Liver (tissue), 7 donors: ENCODE measurements at regions not wholly inside any gene's neighbourhood (a gene's known extent, or its start where the extent isn't known, plus 50 kb on each side); places are given as distances from the start of the nearest gene placed in this dataset.
"Not testable (repeated sequence)": the region's sequence is repeated elsewhere in the genome, so short reads cannot be mapped to it uniquely, and the experiment has no call there.

Experiments used
- DNase-seq: peaks from one replicate; pipeline ENCODE4 v3.0.0-alpha.2; 2017; ENCODE audit warnings: low spot score
- H3K27ac ChIP-seq, 2 donors: one replicate each; pipeline ENCODE4 v1.7.0; 2013; ENCODE audit warnings: inconsistent platforms in 2 of 2, low read length in 2 of 2, control low read depth in 1 of 2, low read depth in 1 of 2, mild to moderate bottlenecking in 1 of 2
- H3K27me3 ChIP-seq, 4 donors: one replicate each; pipeline versions ENCODE4 v1.6.1 to v1.7.0; 2013; ENCODE audit warnings: low read length in 3 of 4, inconsistent platforms in 1 of 4, mild to moderate bottlenecking in 1 of 4, moderate library complexity in 1 of 4; ENCODE audit not compliant: control insufficient read depth in 4 of 4, insufficient read depth in 4 of 4
- H3K36me3 ChIP-seq, 4 donors: one replicate each; pipeline versions ENCODE4 v1.6.1 to v1.7.0; 2013; ENCODE audit warnings: low read length in 3 of 4, mild to moderate bottlenecking in 3 of 4, low read depth in 1 of 4, moderate library complexity in 1 of 4; ENCODE audit not compliant: control insufficient read depth in 4 of 4, insufficient read depth in 3 of 4
- H3K4me1 ChIP-seq, 4 donors: one replicate each; pipeline versions ENCODE4 v1.6.1 to v1.7.0; 2013; ENCODE audit warnings: low read length in 3 of 4, mild to moderate bottlenecking in 3 of 4, moderate library complexity in 1 of 4; ENCODE audit not compliant: control insufficient read depth in 4 of 4, insufficient read depth in 4 of 4
- H3K4me3 ChIP-seq, 3 donors: one replicate each; pipeline versions ENCODE4 v1.6.1 to v1.7.0; 2013; ENCODE audit warnings: low read length in 3 of 3, control low read depth in 1 of 3, low read depth in 1 of 3, mild to moderate bottlenecking in 1 of 3
- H3K9ac ChIP-seq, 2 donors: one replicate each; pipeline ENCODE4 v1.7.0; 2013; ENCODE audit warnings: low read length in 2 of 2, mild to moderate bottlenecking in 2 of 2, moderate library complexity in 2 of 2, control low read depth in 1 of 2, low read depth in 1 of 2
- H3K9me3 ChIP-seq, 4 donors: one replicate each; pipeline versions ENCODE4 v1.6.1 to v1.7.0; 2013; ENCODE audit warnings: low read length in 3 of 4; ENCODE audit not compliant: control insufficient read depth in 4 of 4
- ATF3 ChIP-seq: IDR thresholded peaks from 2 replicates; pipeline ENCODE4 v1.6.1; 2016; ENCODE audit warnings: antibody characterized with exemption
- FOXA1 ChIP-seq: IDR thresholded peaks from 2 replicates; pipeline ENCODE4 v1.6.1; 2016; ENCODE audit warnings: antibody characterized with exemption
- GABPA ChIP-seq, 2 donors: IDR thresholded peaks in 1 of 2; conservative IDR thresholded peaks in 1 of 2; 2 replicates each; pipeline ENCODE4 v1.6.1; 2016; ENCODE audit warnings: antibody characterized with exemption in 2 of 2, mild to moderate bottlenecking in 1 of 2, moderate library complexity in 1 of 2
- RAD21 ChIP-seq, 2 donors: IDR thresholded peaks; 2 replicates each; pipeline ENCODE4 v1.6.1; 2016; ENCODE audit warnings: antibody characterized with exemption in 2 of 2, mild to moderate bottlenecking in 2 of 2
- REST ChIP-seq: IDR thresholded peaks from 2 replicates; pipeline ENCODE4 v1.6.1; 2016; ENCODE audit warnings: antibody characterized with exemption, mild to moderate bottlenecking
- RXRA ChIP-seq, 2 donors: IDR thresholded peaks; 2 replicates each; pipeline ENCODE4 v1.6.1; 2017 to 2018; ENCODE audit warnings: antibody characterized with exemption in 2 of 2, mild to moderate bottlenecking in 1 of 2
- ZBTB33 ChIP-seq: IDR thresholded peaks from 2 replicates; pipeline ENCODE4 v1.6.1; 2016; ENCODE audit warnings: antibody characterized with exemption
- WGBS: extraction: QIAGEN DNeasy Blood & Tissue Kit; methylation state at CpG from one replicate; pipeline ENCODE4 v1.1.7; 2013; 5-methylcytosine and 5-hydroxymethylcytosine counted together
- donor health status: healthy.
- donor health status: healthy.
- donor health status: healthy.
- donor health status: healthy.

GRCh38 chr22:22822106-22822505, 65.5 kb upstream of the IGLL5 start (continued):
- TF ChIP-seq ZBTB33 (no peak), FOXA1 (no peak), RAD21 (IDR thresholded peaks at IDR 0.05) (no peak)

- H3K9me3 ChIP-seq, H3K4me3 ChIP-seq, H3K36me3 ChIP-seq, DNase-seq, H3K4me1 ChIP-seq, H3K27me3 ChIP-seq, H3K27ac ChIP-seq, H3K9ac ChIP-seq: not testable (repeated sequence)
- 79% methylated on average over 5 of the region's 5 CpGs for WGBS
Measured at GRCh38 chr22:22822553-22822952, 65.1 kb upstream of the IGLL5 start.

- Histone ChIP-seq H3K27me3 (no peaks in the 10 kb centered on the region), H3K36me3 (no peaks in the 10 kb centered on the region), H3K27ac (no peak overlapping the region), H3K9ac (no peak overlapping the region), H3K4me1 (no peaks in the 10 kb centered on the region), H3K9me3 (no peaks in the 10 kb centered on the region), H3K4me3 (no peak overlapping the region)
- WGBS, result 72% methylated on average over 10 of the region's 10 CpGs
- DNase-seq, result no peak
- TF ChIP-seq ATF3, result no peak
- no peak for TF ChIP-seq REST
- TF ChIP-seq GABPA (IDR thresholded peaks at IDR 0.05 in 1 of 2, conservative IDR thresholded peaks at IDR 0.05 in 1 of 2), result no peak
- TF ChIP-seq RXRA (IDR thresholded peaks at IDR 0.05), result no peak
Measured at GRCh38 chr22:22823131-22823810, 64.3 kb upstream of the IGLL5 start.
